NCI-H2171 treated with DMSO at 0.1 percent for 48 hours (cell line): ENCODE measurements at regions not wholly inside any gene's neighbourhood (a gene's known extent, or its start where the extent isn't known, plus 50 kb on each side); places are given as distances from the start of the nearest gene placed in this dataset.
"Not testable (repeated sequence)": the region's sequence is repeated elsewhere in the genome, so short reads cannot be mapped to it uniquely, and the experiment has no call there.

Experiments used
- DNase-seq: peaks from one replicate; lab custom pipeline; 2025; lab: John Stamatoyannopoulos, UW

GRCh38 chr12:115319446-115320040 lies 635.6 kb upstream of the TBX3 start:
- no peak for DNase-seq

GRCh38 chr12:115313929-115314328 lies 630.0 kb upstream of the TBX3 start:
- DNase-seq, result no peak

- DNase-seq, result no peak
These were observed 628.9 kb upstream of the TBX3 start for GRCh38 chr12:115312901-115313300.

GRCh38 chr12:115311875-115312274 lies 627.9 kb upstream of the TBX3 start:
- DNase-seq, result no peak

- DNase-seq, result no peak
These were observed 624.9 kb upstream of the TBX3 start for GRCh38 chr12:115308918-115309317.

GRCh38 chr12:115306380-115306779 lies 622.4 kb upstream of the TBX3 start:
- DNase-seq, result no peak

GRCh38 chr12:115305867-115306266 lies 621.9 kb upstream of the TBX3 start:
- DNase-seq, result no peak

GRCh38 chr12:115305275-115305674 lies 621.3 kb upstream of the TBX3 start:
- DNase-seq, result no peak

- no peak for DNase-seq
These were observed 619.8 kb upstream of the TBX3 start for GRCh38 chr12:115303723-115304309.

- DNase-seq, result no peak
These were observed 613.5 kb upstream of the TBX3 start for GRCh38 chr12:115297445-115297844.

GRCh38 chr12:115296613-115297198 lies 612.7 kb upstream of the TBX3 start:
- no peak for DNase-seq

- no peak for DNase-seq
These were observed 611.9 kb upstream of the TBX3 start for GRCh38 chr12:115295886-115296285.

- no peak for DNase-seq
These were observed 610.6 kb upstream of the TBX3 start for GRCh38 chr12:115294453-115295133.

GRCh38 chr12:115285429-115285828 lies 601.5 kb upstream of the TBX3 start:
- DNase-seq, result not testable (repeated sequence)

GRCh38 chr12:115273456-115273855 lies 589.5 kb upstream of the TBX3 start:
- DNase-seq, result no peak

GRCh38 chr12:115268451-115268850 lies 584.5 kb upstream of the TBX3 start:
- no peak for DNase-seq

GRCh38 chr12:115267891-115268290 lies 583.9 kb upstream of the TBX3 start:
- DNase-seq, result no peak

GRCh38 chr12:115267464-115267863 lies 583.5 kb upstream of the TBX3 start:
- no peak for DNase-seq

- no peak for DNase-seq
These were observed 580.6 kb upstream of the TBX3 start for GRCh38 chr12:115264605-115265004.

- DNase-seq, result no peak
These were observed 577.9 kb upstream of the TBX3 start for GRCh38 chr12:115261691-115262398.

GRCh38 chr12:115260762-115261675 lies 577.0 kb upstream of the TBX3 start:
- DNase-seq, result no peak
